Upper lobe of right lung (tissue), 1 donor: ENCODE measurements at regions not wholly inside any gene's neighbourhood (a gene's known extent, or its start where the extent isn't known, plus 50 kb on each side); places are given as distances from the start of the nearest gene placed in this dataset.
"Not testable (repeated sequence)": the region's sequence is repeated elsewhere in the genome, so short reads cannot be mapped to it uniquely, and the experiment has no call there.

Source experiments
- ATAC-seq: fragments of 200-7000 bp; cut with Tn5 transposase; one replicate; pipeline ENCODE4 v1.9.1; 2020; ENCODE audit warnings: mild to moderate bottlenecking, moderate library complexity
- DNase-seq: peaks from one replicate; pipeline ENCODE4 v3.0.0-alpha.2; 2020
- H3K27ac ChIP-seq: fragments of 200-600 bp; one replicate; pipeline ENCODE4 v1.8.0; 2022
- H3K27me3 ChIP-seq: fragments of 200-600 bp; one replicate; pipeline ENCODE4 v1.8.0; 2022; ENCODE audit warnings: mild to moderate bottlenecking
- H3K36me3 ChIP-seq: fragments of 200-600 bp; one replicate; pipeline ENCODE4 v1.8.0; 2022
- H3K4me1 ChIP-seq: fragments of 200-600 bp; one replicate; pipeline ENCODE4 v1.8.0; 2022
- H3K4me3 ChIP-seq: fragments of 200-600 bp; one replicate; pipeline ENCODE4 v1.8.0; 2022; ENCODE audit warnings: mild to moderate bottlenecking
- H3K9me3 ChIP-seq: fragments of 200-600 bp; one replicate; pipeline ENCODE4 v1.8.0; 2022
- CTCF ChIP-seq: fragments of 200-600 bp; IDR thresholded peaks from one replicate; pipeline ENCODE4 v1.8.0; 2022; ENCODE audit warnings: antibody characterized with exemption
- intact Hi-C: fragments of 100-400 bp; cut with DNase I; formaldehyde crosslinking; loops from one replicate; pipeline ENCODE4 v1.11.0; 2022
- donor health status: DM: no; HTN: yes; CAD: no; lungs with severe emphysema.

GRCh38 chr7:125425506-125425905 lies 495.9 kb upstream of the POT1 start:
- Histone ChIP-seq H3K27ac (no peak overlapping the region), H3K4me3 (no peak overlapping the region), H3K36me3 (no peaks in the 10 kb centered on the region), H3K9me3 (no peaks in the 10 kb centered on the region), H3K4me1 (no peaks in the 10 kb centered on the region), H3K27me3 (no peaks in the 10 kb centered on the region)
- no peak for DNase-seq
- TF ChIP-seq CTCF: no peak
- intact Hi-C loops: no loop called here
- ATAC-seq: no peak

GRCh38 chr7:125424721-125425120 lies 495.1 kb upstream of the POT1 start:
- no peak overlapping the region for H3K27ac ChIP-seq
- DNase-seq (no peak), ATAC-seq (no peak)
- H3K4me1 ChIP-seq: no peaks in the 10 kb centered on the region
- TF ChIP-seq CTCF: no peak
- H3K9me3 ChIP-seq: no peaks in the 10 kb centered on the region
- no peaks in the 10 kb centered on the region for H3K36me3 ChIP-seq
- H3K4me3 ChIP-seq: no peak overlapping the region
- intact Hi-C loops: no loop called here
- no peaks in the 10 kb centered on the region for H3K27me3 ChIP-seq

GRCh38 chr7:125423458-125424155 lies 494.0 kb upstream of the POT1 start:
- intact Hi-C loops: no loop called here
- TF ChIP-seq CTCF: no peak
- H3K27me3 ChIP-seq: no peaks in the 10 kb centered on the region
- DNase-seq (no peak), ATAC-seq (no peak)
- no peaks in the 10 kb centered on the region for H3K9me3 ChIP-seq
- H3K27ac ChIP-seq: no peak overlapping the region
- H3K4me3 ChIP-seq: no peak overlapping the region
- H3K36me3 ChIP-seq: no peaks in the 10 kb centered on the region
- H3K4me1 ChIP-seq: no peaks in the 10 kb centered on the region

GRCh38 chr7:125421407-125421806 lies 491.8 kb upstream of the POT1 start:
- H3K36me3 ChIP-seq, H3K4me3 ChIP-seq, H3K27me3 ChIP-seq, DNase-seq, H3K9me3 ChIP-seq, H3K27ac ChIP-seq, ATAC-seq, intact Hi-C loops, H3K4me1 ChIP-seq: not testable (repeated sequence)

- no peaks in the 10 kb centered on the region for H3K4me1 ChIP-seq
- no peak overlapping the region for H3K27ac ChIP-seq
- intact Hi-C loops: no loop called here
- ATAC-seq (no peak), DNase-seq (no peak)
- H3K36me3 ChIP-seq: no peaks in the 10 kb centered on the region
- no peak for TF ChIP-seq CTCF
- H3K27me3 ChIP-seq: no peaks in the 10 kb centered on the region
- no peak overlapping the region for H3K4me3 ChIP-seq
- H3K9me3 ChIP-seq: no peaks in the 10 kb centered on the region
Measured at GRCh38 chr7:125412890-125413665, 483.5 kb upstream of the POT1 start.

GRCh38 chr7:125409921-125410320 lies 480.3 kb upstream of the POT1 start:
- intact Hi-C loops: no loop called here
- Histone ChIP-seq H3K4me3 (no peak overlapping the region), H3K36me3 (no peaks in the 10 kb centered on the region), H3K27ac (no peak overlapping the region), H3K27me3 (no peaks in the 10 kb centered on the region), H3K9me3 (no peaks in the 10 kb centered on the region), H3K4me1 (no peaks in the 10 kb centered on the region)
- ATAC-seq: no peak
- DNase-seq: no peak
- no peak for TF ChIP-seq CTCF
